ENCODE measurements at regions not wholly inside any gene's neighbourhood (a gene's known extent, or its start where the extent isn't known, plus 50 kb on each side); places are given as distances from the start of the nearest gene placed in this dataset.

DNA sequence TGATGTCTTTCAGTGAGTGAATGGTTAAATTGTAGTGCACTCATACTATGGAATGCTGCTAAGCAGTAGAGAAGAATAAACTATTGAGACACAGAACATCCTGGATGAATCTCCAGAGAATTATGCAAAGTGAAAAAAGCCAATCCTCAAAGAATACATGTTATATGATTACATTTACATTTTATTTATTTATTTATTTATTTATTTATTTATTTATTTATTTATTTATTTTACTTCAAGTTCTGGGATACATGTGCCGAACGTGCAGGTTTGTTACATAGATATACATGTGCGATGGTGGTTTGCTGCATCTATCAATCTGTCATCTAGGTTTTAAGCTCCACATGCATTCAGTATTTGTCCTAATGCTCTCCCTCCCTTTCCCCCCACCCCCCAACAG lies 175.8 kb upstream of the VGLL2 start:
- TF ChIP-seq, protein P1, sequence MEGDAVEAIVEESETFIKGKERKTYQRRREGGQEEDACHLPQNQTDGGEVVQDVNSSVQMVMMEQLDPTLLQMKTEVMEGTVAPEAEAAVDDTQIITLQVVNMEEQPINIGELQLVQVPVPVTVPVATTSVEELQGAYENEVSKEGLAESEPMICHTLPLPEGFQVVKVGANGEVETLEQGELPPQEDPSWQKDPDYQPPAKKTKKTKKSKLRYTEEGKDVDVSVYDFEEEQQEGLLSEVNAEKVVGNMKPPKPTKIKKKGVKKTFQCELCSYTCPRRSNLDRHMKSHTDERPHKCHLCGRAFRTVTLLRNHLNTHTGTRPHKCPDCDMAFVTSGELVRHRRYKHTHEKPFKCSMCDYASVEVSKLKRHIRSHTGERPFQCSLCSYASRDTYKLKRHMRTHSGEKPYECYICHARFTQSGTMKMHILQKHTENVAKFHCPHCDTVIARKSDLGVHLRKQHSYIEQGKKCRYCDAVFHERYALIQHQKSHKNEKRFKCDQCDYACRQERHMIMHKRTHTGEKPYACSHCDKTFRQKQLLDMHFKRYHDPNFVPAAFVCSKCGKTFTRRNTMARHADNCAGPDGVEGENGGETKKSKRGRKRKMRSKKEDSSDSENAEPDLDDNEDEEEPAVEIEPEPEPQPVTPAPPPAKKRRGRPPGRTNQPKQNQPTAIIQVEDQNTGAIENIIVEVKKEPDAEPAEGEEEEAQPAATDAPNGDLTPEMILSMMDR (IDR thresholded peaks at IDR 0.05; ENCODE audit: low read depth, low read length): no peak
- Histone ChIP-seq H3K9me3 (ENCODE audit: control insufficient read depth, insufficient read depth, low read length) (peaks cover 4% of the 10 kb centered on the region), H3K27me3 (ENCODE audit: control insufficient read depth, insufficient read depth, low read length) (no peaks in the 10 kb centered on the region), H3K4me3 (ENCODE audit: low read depth, low read length) (no peak overlapping the region), H3K27ac (ENCODE audit: low read depth, low read length) (no peak overlapping the region)
- CTCF ChIA-PET: no interaction called here
- POLR2A ChIA-PET: no interaction called here
- DNase-seq (ENCODE audit: low read depth, low spot score): no peak

DNA sequence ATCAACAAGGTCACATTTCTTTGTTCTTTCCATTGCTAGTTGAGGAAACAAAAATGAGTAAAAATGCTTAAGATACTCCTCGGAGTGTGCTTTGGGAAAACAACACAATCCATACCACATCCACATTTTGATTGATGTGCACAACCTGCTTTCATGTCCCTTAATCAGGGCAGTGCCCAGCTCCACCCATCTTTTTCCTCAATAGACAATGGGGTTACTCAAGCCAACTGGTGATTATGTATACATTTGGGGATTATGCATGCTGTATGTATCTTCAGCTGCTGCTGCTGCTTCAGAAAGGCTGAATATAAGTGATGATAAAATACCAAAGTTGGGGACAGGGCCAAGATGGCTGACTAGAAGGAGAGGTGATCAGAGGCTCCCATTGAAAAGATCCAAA lies 155.2 kb upstream of the VGLL2 start:
- no peaks in the 10 kb centered on the region for H3K27me3 ChIP-seq (ENCODE audit: control insufficient read depth, insufficient read depth, low read length)
- H3K9me3 ChIP-seq (ENCODE audit: control insufficient read depth, insufficient read depth, low read length): peaks cover 8% of the 10 kb centered on the region
- TF ChIP-seq, protein P1 (IDR thresholded peaks at IDR 0.05; ENCODE audit: low read depth, low read length): no peak
- ChIA-PET POLR2A (no interaction called here), CTCF (no interaction called here)
- H3K4me3 ChIP-seq (ENCODE audit: low read depth, low read length): no peak overlapping the region
- DNase-seq (ENCODE audit: low read depth, low spot score): no peak
- H3K27ac ChIP-seq (ENCODE audit: low read depth, low read length): no peak overlapping the region

DNA sequence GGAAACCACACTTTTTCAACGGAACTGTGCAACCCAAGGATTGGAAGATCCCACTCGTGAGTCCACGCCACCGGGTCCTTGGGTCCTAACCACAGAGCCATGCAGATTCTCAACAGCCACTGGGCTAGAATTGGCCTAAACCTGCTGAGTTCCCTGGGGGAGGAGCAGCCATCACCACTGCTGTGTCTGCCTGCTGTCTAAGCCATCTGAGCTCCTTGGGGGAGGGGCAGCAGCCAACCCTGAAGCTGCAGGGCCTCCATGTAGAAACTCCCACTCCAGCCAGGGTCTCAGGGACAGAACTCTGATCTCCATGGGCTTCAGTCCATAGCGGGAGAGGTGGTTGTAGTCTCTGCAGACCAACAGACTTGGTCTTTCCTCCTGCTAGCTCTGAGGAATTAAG lies 154.6 kb upstream of the VGLL2 start:
- TF ChIP-seq, protein P1 (IDR thresholded peaks at IDR 0.05; ENCODE audit: low read depth, low read length): no peak
- DNase-seq (ENCODE audit: low read depth, low spot score): no peak
- Histone ChIP-seq H3K9me3 (ENCODE audit: control insufficient read depth, insufficient read depth, low read length) (peaks cover 8% of the 10 kb centered on the region), H3K4me3 (ENCODE audit: low read depth, low read length) (no peak overlapping the region), H3K27ac (ENCODE audit: low read depth, low read length) (no peak overlapping the region), H3K27me3 (ENCODE audit: control insufficient read depth, insufficient read depth, low read length) (no peaks in the 10 kb centered on the region)
- POLR2A ChIA-PET: no interaction called here
- CTCF ChIA-PET: no interaction called here

DNA sequence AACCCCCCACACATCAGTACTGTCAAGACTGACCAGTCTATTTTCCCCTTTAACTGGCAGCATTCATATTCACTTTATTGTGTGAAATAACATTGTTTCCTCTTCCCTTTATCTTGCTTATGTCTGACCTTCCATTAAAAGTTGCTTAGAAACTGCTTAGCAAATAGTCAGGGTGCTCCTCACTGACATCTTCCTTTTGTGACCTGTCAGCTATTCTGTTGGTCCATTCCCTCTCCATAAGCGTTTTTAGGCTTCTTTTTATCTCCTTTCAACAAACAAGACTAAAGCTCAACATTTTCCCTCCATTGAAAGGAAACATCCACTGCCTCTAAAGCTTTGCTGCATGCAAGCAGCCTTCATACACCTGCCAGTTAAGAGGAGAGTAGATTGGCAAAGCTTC lies 147.7 kb upstream of the VGLL2 start:
- H3K9me3 ChIP-seq (ENCODE audit: control insufficient read depth, insufficient read depth, low read length): no peaks in the 10 kb centered on the region
- H3K27me3 ChIP-seq (ENCODE audit: control insufficient read depth, insufficient read depth, low read length): no peaks in the 10 kb centered on the region
- H3K4me3 ChIP-seq (ENCODE audit: low read depth, low read length): no peak overlapping the region
- TF ChIP-seq, protein P1 (IDR thresholded peaks at IDR 0.05; ENCODE audit: low read depth, low read length): no peak
- POLR2A ChIA-PET: no interaction called here
- CTCF ChIA-PET: no interaction called here
- H3K27ac ChIP-seq (ENCODE audit: low read depth, low read length): no peak overlapping the region
- no peak for DNase-seq (ENCODE audit: low read depth, low spot score)

DNA sequence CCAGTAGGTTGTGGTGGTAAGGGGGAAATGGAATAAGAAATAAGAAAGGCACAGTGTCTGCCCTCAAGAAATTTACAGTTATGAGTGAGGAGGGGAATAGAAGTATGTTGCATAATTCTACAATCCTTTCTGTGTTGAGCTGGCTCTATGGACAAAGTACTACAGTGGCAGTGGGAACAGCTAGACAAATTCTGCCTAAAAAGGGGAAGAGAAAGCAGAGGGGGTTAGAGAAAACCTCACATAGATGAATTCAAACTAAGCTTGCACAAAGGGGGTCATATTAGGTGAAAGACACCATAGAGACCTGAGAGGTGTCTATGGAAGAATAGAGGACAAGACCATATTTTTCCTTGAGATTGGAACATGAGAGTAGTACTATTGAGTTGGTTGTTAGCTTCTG lies 146.9 kb upstream of the VGLL2 start:
- H3K27me3 ChIP-seq (ENCODE audit: control insufficient read depth, insufficient read depth, low read length): no peaks in the 10 kb centered on the region
- CTCF ChIA-PET: no interaction called here
- POLR2A ChIA-PET: no interaction called here
- DNase-seq (ENCODE audit: low read depth, low spot score): no peak
- no peak overlapping the region for H3K27ac ChIP-seq (ENCODE audit: low read depth, low read length)
- no peak overlapping the region for H3K4me3 ChIP-seq (ENCODE audit: low read depth, low read length)
- H3K9me3 ChIP-seq (ENCODE audit: control insufficient read depth, insufficient read depth, low read length): no peaks in the 10 kb centered on the region
- TF ChIP-seq, protein P1 (IDR thresholded peaks at IDR 0.05; ENCODE audit: low read depth, low read length): no peak

Data from AG04450 (cell line).